SK-N-SH treated with all-trans-retinoic acid at 6 μM for 48 hours (cell line): ENCODE measurements at regions not wholly inside any gene's neighbourhood (a gene's known extent, or its start where the extent isn't known, plus 50 kb on each side); places are given as distances from the start of the nearest gene placed in this dataset.

Experiments
- ATAC-seq: fragments of 200-7000 bp; cut with Tn5 transposase; 3 replicates; pipeline ENCODE4 v1.9.1; 2020; ENCODE audit warnings: mild to moderate bottlenecking, moderate library complexity
- ARNTL ChIP-seq: fragments of 450-650 bp; formaldehyde crosslinking; IDR thresholded peaks from 2 replicates; pipeline ENCODE4 v1.5.0; 2020; ENCODE audit warnings: low read depth, mild to moderate bottlenecking, moderate library complexity, borderline replicate concordance
- BACH2 ChIP-seq: fragments of 250-450 bp; sonication (Bioruptor Pico); IDR thresholded peaks from 2 replicates; pipeline ENCODE4 v1.9.0; 2021; ENCODE audit warnings: mild to moderate bottlenecking, borderline replicate concordance
- CSDC2 ChIP-seq: fragments of 250-450 bp; sonication (Bioruptor Pico); IDR thresholded peaks from 2 replicates; pipeline ENCODE4 v1.5.0; 2020; ENCODE audit warnings: mild to moderate bottlenecking, moderate library complexity
- ESRRG ChIP-seq: fragments of 250-450 bp; sonication (Bioruptor Pico); IDR thresholded peaks from 2 replicates; pipeline ENCODE4 v1.6.1; 2021; ENCODE audit warnings: mild to moderate bottlenecking
- GLIS3 ChIP-seq: fragments of 250-450 bp; sonication (Bioruptor Pico); IDR thresholded peaks from 2 replicates; pipeline ENCODE4 v1.5.0; 2020; ENCODE audit warnings: mild to moderate bottlenecking, moderate library complexity
- ISL1 ChIP-seq: fragments of 250-450 bp; sonication (Bioruptor Pico); IDR thresholded peaks from 2 replicates; pipeline ENCODE4 v2.1.2; 2022; ENCODE audit warnings: mild to moderate bottlenecking, moderate library complexity
- OSR1 ChIP-seq: fragments of 250-450 bp; sonication (Bioruptor Pico); IDR thresholded peaks from 2 replicates; pipeline ENCODE4 v1.8.0; 2022; ENCODE audit warnings: moderate library complexity, mild to moderate bottlenecking, inconsistent platforms
- PATZ1 ChIP-seq: fragments of 250-450 bp; sonication (Bioruptor Pico); IDR thresholded peaks from 2 replicates; pipeline ENCODE4 v1.8.0; 2020; ENCODE audit warnings: mild to moderate bottlenecking, moderate library complexity, borderline replicate concordance
- PPARA ChIP-seq: fragments of 250-450 bp; sonication (Bioruptor Pico); IDR thresholded peaks from 2 replicates; pipeline ENCODE4 v1.5.0; 2020; ENCODE audit warnings: mild to moderate bottlenecking, borderline replicate concordance
- RARB ChIP-seq: fragments of 250-450 bp; sonication (Bioruptor Pico); IDR thresholded peaks from 2 replicates; pipeline ENCODE4 v1.8.0; 2021; ENCODE audit warnings: mild to moderate bottlenecking, moderate library complexity
- SNAI2 ChIP-seq: fragments of 250-450 bp; sonication (Bioruptor Pico); IDR thresholded peaks from 2 replicates; pipeline ENCODE4 v1.5.0; 2020; ENCODE audit warnings: mild to moderate bottlenecking, moderate library complexity
- TCF4 ChIP-seq: fragments of 250-450 bp; sonication (Bioruptor Pico); IDR thresholded peaks from 2 replicates; pipeline ENCODE4 v1.8.0; 2021; ENCODE audit warnings: mild to moderate bottlenecking, moderate library complexity, borderline replicate concordance
- TOX ChIP-seq: fragments of 250-450 bp; sonication (Bioruptor Pico); IDR thresholded peaks from 2 replicates; pipeline ENCODE4 v1.8.0; 2021; ENCODE audit warnings: mild to moderate bottlenecking, moderate library complexity, borderline replicate concordance
- ZC3H10 ChIP-seq: fragments of 250-450 bp; sonication (Bioruptor Pico); IDR thresholded peaks from 2 replicates; pipeline ENCODE4 v1.5.1; 2021; ENCODE audit warnings: mild to moderate bottlenecking, moderate library complexity
- ZFP3 ChIP-seq: fragments of 250-450 bp; sonication (Bioruptor Pico); IDR thresholded peaks from 2 replicates; pipeline ENCODE4 v1.5.0; 2020; ENCODE audit warnings: mild to moderate bottlenecking, moderate library complexity
- ZFP30 ChIP-seq: fragments of 450-650 bp; formaldehyde crosslinking; IDR thresholded peaks from 2 replicates; pipeline ENCODE4 v1.5.0; 2022; ENCODE audit warnings: mild to moderate bottlenecking, moderate library complexity
- ZNF565 ChIP-seq: fragments of 450-650 bp; formaldehyde crosslinking; conservative IDR thresholded peaks from 2 replicates; pipeline ENCODE4 v1.5.0; 2020; ENCODE audit warnings: low read depth, mild to moderate bottlenecking, moderate library complexity
- ZNF70 ChIP-seq: fragments of 450-650 bp; formaldehyde crosslinking; IDR thresholded peaks from 2 replicates; pipeline ENCODE4 v1.5.0; 2020; ENCODE audit warnings: mild to moderate bottlenecking, moderate library complexity
- ZNF8 ChIP-seq: fragments of 450-650 bp; formaldehyde crosslinking; IDR thresholded peaks from 2 replicates; pipeline ENCODE4 v1.5.0; 2020; ENCODE audit warnings: mild to moderate bottlenecking, moderate library complexity
- TF ChIP-seq, protein P1 (sequence below): fragments of 250-450 bp; sonication (Bioruptor Pico); IDR thresholded peaks from 2 replicates; pipeline ENCODE4 v1.5.0; 2020; ENCODE audit warnings: mild to moderate bottlenecking, moderate library complexity
- TF ChIP-seq, protein P2 (sequence below): fragments of 250-450 bp; sonication (Bioruptor Pico); IDR thresholded peaks from 2 replicates; pipeline ENCODE4 v1.8.0; 2021; ENCODE audit warnings: low read depth, mild to moderate bottlenecking, moderate library complexity, borderline replicate concordance
- TF ChIP-seq, protein P3 (sequence below): fragments of 250-450 bp; sonication (Bioruptor Pico); IDR thresholded peaks from 2 replicates; pipeline ENCODE4 v1.5.1; 2021; ENCODE audit warnings: mild to moderate bottlenecking, moderate library complexity

DNA sequence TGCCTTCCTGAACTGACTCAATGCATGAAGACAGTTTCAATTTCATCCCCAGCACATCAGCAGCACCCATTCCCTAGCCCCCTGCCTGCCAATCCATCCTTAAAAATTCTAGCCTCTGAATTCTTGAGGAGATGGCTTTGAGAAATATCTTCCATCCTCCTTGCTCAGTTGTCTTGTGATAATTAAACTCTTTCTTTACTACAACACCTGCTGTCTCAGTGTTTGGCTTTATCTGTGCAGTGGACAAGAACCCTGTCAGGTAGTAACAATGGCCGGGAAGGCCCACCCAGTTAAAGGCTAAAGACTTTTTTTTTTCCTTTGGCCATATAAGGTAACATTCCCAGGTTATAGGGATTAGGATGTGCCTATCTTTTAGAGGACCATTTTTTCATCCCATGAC, 114.4 kb upstream of the NAP1L1 start:
- no peak for ATAC-seq
- TF ChIP-seq ISL1 (CRISPR knock-in tag): no peak
- TF ChIP-seq SNAI2: no peak
- no peak for TF ChIP-seq BACH2 (CRISPR knock-in tag)
- no peak for TF ChIP-seq PATZ1 (CRISPR knock-in tag)
- TF ChIP-seq, protein P1, sequence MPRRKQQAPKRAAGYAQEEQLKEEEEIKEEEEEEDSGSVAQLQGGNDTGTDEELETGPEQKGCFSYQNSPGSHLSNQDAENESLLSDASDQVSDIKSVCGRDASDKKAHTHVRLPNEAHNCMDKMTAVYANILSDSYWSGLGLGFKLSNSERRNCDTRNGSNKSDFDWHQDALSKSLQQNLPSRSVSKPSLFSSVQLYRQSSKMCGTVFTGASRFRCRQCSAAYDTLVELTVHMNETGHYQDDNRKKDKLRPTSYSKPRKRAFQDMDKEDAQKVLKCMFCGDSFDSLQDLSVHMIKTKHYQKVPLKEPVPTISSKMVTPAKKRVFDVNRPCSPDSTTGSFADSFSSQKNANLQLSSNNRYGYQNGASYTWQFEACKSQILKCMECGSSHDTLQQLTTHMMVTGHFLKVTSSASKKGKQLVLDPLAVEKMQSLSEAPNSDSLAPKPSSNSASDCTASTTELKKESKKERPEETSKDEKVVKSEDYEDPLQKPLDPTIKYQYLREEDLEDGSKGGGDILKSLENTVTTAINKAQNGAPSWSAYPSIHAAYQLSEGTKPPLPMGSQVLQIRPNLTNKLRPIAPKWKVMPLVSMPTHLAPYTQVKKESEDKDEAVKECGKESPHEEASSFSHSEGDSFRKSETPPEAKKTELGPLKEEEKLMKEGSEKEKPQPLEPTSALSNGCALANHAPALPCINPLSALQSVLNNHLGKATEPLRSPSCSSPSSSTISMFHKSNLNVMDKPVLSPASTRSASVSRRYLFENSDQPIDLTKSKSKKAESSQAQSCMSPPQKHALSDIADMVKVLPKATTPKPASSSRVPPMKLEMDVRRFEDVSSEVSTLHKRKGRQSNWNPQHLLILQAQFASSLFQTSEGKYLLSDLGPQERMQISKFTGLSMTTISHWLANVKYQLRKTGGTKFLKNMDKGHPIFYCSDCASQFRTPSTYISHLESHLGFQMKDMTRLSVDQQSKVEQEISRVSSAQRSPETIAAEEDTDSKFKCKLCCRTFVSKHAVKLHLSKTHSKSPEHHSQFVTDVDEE (CRISPR knock-in tag): no peak
- TF ChIP-seq ESRRG (CRISPR knock-in tag): no peak
- no peak for TF ChIP-seq PPARA (CRISPR knock-in tag)
- TF ChIP-seq TOX (CRISPR knock-in tag): no peak
- TF ChIP-seq ZFP30: no peak
- TF ChIP-seq GLIS3 (CRISPR knock-in tag): no peak
- no peak for TF ChIP-seq RARB (CRISPR knock-in tag)

GRCh38 chr12:76197283-76197682, 112.8 kb upstream of the NAP1L1 start:
- TF ChIP-seq ZC3H10 (CRISPR knock-in tag) (no peak), ESRRG (CRISPR knock-in tag) (no peak), ZNF8 (CRISPR knock-in tag) (no peak), ZNF565 (CRISPR knock-in tag) (no peak), PATZ1 (CRISPR knock-in tag) (no peak), BACH2 (CRISPR knock-in tag) (no peak), RARB (CRISPR knock-in tag) (no peak), TOX (CRISPR knock-in tag) (no peak), GLIS3 (CRISPR knock-in tag) (no peak), ZFP30 (no peak), TCF4 (CRISPR knock-in tag) (no peak), ZNF70 (no peak), SNAI2 (no peak), OSR1 (CRISPR knock-in tag) (no peak), ARNTL (CRISPR knock-in tag) (no peak), ZFP3 (CRISPR knock-in tag) (no peak)
- TF ChIP-seq, protein P2, sequence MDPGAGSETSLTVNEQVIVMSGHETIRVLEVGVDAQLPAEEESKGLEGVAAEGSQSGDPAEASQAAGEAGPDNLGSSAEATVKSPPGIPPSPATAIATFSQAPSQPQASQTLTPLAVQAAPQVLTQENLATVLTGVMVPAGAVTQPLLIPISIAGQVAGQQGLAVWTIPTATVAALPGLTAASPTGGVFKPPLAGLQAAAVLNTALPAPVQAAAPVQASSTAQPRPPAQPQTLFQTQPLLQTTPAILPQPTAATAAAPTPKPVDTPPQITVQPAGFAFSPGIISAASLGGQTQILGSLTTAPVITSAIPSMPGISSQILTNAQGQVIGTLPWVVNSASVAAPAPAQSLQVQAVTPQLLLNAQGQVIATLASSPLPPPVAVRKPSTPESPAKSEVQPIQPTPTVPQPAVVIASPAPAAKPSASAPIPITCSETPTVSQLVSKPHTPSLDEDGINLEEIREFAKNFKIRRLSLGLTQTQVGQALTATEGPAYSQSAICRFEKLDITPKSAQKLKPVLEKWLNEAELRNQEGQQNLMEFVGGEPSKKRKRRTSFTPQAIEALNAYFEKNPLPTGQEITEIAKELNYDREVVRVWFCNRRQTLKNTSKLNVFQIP (CRISPR knock-in tag): no peak
- ATAC-seq: no peak

- no peak for TF ChIP-seq ESRRG (CRISPR knock-in tag)
- TF ChIP-seq ZNF70: no peak
- no peak for TF ChIP-seq ZC3H10 (CRISPR knock-in tag)
- no peak for TF ChIP-seq GLIS3 (CRISPR knock-in tag)
- TF ChIP-seq PATZ1 (CRISPR knock-in tag): no peak
- TF ChIP-seq BACH2 (CRISPR knock-in tag): no peak
- TF ChIP-seq, protein P3, sequence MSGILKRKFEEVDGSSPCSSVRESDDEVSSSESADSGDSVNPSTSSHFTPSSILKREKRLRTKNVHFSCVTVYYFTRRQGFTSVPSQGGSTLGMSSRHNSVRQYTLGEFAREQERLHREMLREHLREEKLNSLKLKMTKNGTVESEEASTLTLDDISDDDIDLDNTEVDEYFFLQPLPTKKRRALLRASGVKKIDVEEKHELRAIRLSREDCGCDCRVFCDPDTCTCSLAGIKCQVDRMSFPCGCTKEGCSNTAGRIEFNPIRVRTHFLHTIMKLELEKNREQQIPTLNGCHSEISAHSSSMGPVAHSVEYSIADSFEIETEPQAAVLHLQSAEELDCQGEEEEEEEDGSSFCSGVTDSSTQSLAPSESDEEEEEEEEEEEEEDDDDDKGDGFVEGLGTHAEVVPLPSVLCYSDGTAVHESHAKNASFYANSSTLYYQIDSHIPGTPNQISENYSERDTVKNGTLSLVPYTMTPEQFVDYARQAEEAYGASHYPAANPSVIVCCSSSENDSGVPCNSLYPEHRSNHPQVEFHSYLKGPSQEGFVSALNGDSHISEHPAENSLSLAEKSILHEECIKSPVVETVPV (CRISPR knock-in tag): no peak
- TF ChIP-seq, protein P2 (CRISPR knock-in tag): no peak
- TF ChIP-seq ARNTL (CRISPR knock-in tag): no peak
- no peak for TF ChIP-seq CSDC2 (CRISPR knock-in tag)
- no peak for TF ChIP-seq ZNF8 (CRISPR knock-in tag)
- TF ChIP-seq, all 23 proteins: peak for 0
- no peak for ATAC-seq
Measured at GRCh38 chr12:76195920-76196319, 111.4 kb upstream of the NAP1L1 start.
